ENCODE measurements at regions not wholly inside any gene's neighbourhood (a gene's known extent, or its start where the extent isn't known, plus 50 kb on each side); places are given as distances from the start of the nearest gene placed in this dataset.

DNA sequence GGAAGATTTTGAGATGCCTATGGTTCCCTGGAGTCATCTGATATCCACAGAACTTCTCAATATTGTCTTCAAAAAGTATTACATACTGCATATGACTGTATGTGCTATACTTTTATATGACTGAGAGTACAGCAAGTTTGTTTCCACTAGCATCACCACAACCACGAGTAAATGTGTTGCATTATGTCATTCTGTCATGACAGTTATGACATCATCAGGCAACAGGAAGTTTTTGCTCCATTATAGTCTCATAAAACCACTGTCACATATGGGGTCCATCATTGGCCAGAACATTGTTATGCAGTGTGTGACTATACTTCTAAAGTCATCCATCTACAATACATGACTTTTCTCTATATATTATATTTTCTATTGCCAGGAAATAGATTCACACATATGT is 831.7 kb downstream of the SEMA5A start:
- TF ChIP-seq EZH2 (IDR thresholded peaks at IDR 0.05; ENCODE audit: low read length, missing control alignments) = no peak
- TF ChIP-seq CTCF (conservative IDR thresholded peaks at IDR 0.05 in 1 of 2, IDR thresholded peaks at IDR 0.05 in 1 of 2; ENCODE audit: low read depth in 1 of 2, low read length in 2 of 2) = no peak

All from fibroblast of lung (primary cell).